Right lobe of liver (tissue), 6 donors: ENCODE measurements at regions not wholly inside any gene's neighbourhood (a gene's known extent, or its start where the extent isn't known, plus 50 kb on each side); places are given as distances from the start of the nearest gene placed in this dataset.

Source experiments
- ATAC-seq, 4 donors: fragments of 200-7000 bp; cut with Tn5 transposase; one replicate each; pipeline ENCODE4 v1.9.1; 2020; ENCODE audit warnings: mild to moderate bottlenecking in 4 of 4, moderate library complexity in 4 of 4
- DNase-seq, 3 donors: peaks; one replicate each; pipeline ENCODE4 v3.0.0-alpha.2; 2020
- H3K27ac ChIP-seq, 3 donors: fragments of 200-600 bp; one replicate each; pipeline ENCODE4 v1.8.0; 2022
- H3K27me3 ChIP-seq, 2 donors: fragments of 200-600 bp; one replicate each; pipeline ENCODE4 v1.8.0; 2022
- H3K36me3 ChIP-seq, 4 donors: fragments of 200-600 bp; sonication (generic) in 1 of 4; one replicate each; pipeline versions ENCODE4 v1.5.1 to v1.8.0; 2017 to 2022; ENCODE audit warnings: control low read depth in 1 of 4
- H3K4me1 ChIP-seq, 4 donors: fragments of 200-600 bp; sonication (generic) in 1 of 4; one replicate each; pipeline versions ENCODE4 v1.5.1 to v1.8.0; 2017 to 2022; ENCODE audit warnings: control low read depth in 1 of 4
- H3K4me3 ChIP-seq, 3 donors: fragments of 200-600 bp; one replicate each; pipeline ENCODE4 v1.8.0; 2022
- H3K9me3 ChIP-seq, 4 donors: fragments of 200-600 bp; sonication (generic) in 1 of 4; one replicate each; pipeline versions ENCODE4 v1.5.1 to v1.8.0; 2017 to 2022; ENCODE audit warnings: control low read depth in 1 of 4
- CTCF ChIP-seq, 4 donors: fragments of 200-600 bp in 3 of 4; fragments of 450-650 bp in 1 of 4; IDR thresholded peaks; one replicate each; pipeline versions ENCODE4 v1.5.1 to v1.8.0; 2016 to 2022; ENCODE audit warnings: antibody characterized with exemption in 4 of 4, mild to moderate bottlenecking in 2 of 4
- POLR2A ChIP-seq: fragments of 450-650 bp; IDR thresholded peaks from one replicate; pipeline ENCODE4 v1.6.1; 2017; ENCODE audit warnings: antibody characterized with exemption, mild to moderate bottlenecking
- WGBS: methylation state at CpG from one replicate; pipeline ENCODE4 v1.1.6; 2018; ENCODE audit warnings: low coverage, low lambda C conversion rate; ENCODE audit not compliant: insufficient coverage; ENCODE audit errors: missing lambda C conversion rate; 5-methylcytosine and 5-hydroxymethylcytosine counted together
- intact Hi-C, 2 donors: fragments of 100-400 bp; cut with DNase I; formaldehyde crosslinking; loops; one replicate each; pipeline versions ENCODE4 v1.11.2 to v1.14.1; 2022
- donor health status: DM: no; HTN: yes; CAD: no.
- donor health status: DM: no; HTN: no; CAD: no.
- donor health status: DM: no; HTN: no; CAD: no.
- donor health status: DM: no; HTN: yes; CAD: no.
- donor health status: DM: no; HTN: yes; CAD: no.

DNA sequence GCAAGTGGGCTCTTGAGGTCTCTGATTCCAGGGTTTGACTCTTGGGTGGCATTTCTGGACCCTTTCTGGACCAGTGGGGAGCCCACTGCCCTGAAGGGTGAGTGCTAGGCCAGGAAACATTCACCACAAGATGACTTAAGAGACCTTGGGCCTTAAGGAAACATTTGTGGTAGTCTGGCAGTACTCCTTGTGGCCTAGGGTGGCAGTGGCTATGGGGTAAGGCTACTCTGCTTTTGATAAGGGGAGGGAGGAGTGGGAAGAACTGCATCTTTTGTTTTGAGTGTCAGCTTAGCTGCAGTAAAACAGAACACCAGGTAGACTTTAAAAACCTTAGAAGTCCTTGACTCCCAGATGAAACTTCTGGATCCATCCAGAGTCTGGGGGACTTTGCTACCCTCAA, 529.3 kb upstream of the LRRC7 start:
- H3K4me3 ChIP-seq, result no peak overlapping the region
- no peak overlapping the region for H3K27ac ChIP-seq
- DNase-seq (no peak), ATAC-seq (no peak)
- H3K36me3 ChIP-seq, result no peaks in the 10 kb centered on the region
- intact Hi-C loops, result no loop called here
- H3K9me3 ChIP-seq, result no peaks in the 10 kb centered on the region
- TF ChIP-seq POLR2A (no peak), CTCF (IDR thresholded peaks at IDR 0.05) (no peak)
- H3K27me3 ChIP-seq, result no peaks in the 10 kb centered on the region
- H3K4me1 ChIP-seq, result no peaks in the 10 kb centered on the region

DNA sequence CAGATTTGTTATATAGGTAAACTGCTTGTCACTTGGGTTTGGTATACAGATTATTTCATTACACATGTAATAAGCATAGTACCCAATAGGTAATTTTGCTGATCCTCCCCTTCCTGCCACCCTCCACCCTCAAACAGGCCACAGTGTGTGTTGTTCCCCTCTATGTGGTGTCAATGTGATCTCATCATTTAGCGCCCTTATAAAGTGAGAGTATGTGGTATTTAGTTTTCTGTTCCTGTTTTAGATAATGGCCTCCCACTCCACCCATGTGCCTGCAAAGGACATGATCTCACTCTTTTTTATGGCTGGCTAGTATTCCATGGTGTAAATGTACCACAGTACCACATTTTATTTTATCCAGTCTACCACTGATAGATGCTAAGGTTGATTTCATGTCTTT, 522.1 kb upstream of the LRRC7 start:
- 67% methylated on average over 1 of the region's 1 CpG for WGBS

GRCh38 chr1:69055194-69055593, 512.5 kb upstream of the LRRC7 start:
- no peak for TF ChIP-seq POLR2A
- no peak for TF ChIP-seq CTCF (IDR thresholded peaks at IDR 0.05)
- intact Hi-C loops, result no loop called here
- no peak for ATAC-seq
- no peak for DNase-seq
- Histone ChIP-seq H3K9me3 (no peaks in the 10 kb centered on the region), H3K4me1 (no peaks in the 10 kb centered on the region), H3K4me3 (no peak overlapping the region), H3K27ac (no peak overlapping the region), H3K36me3 (no peaks in the 10 kb centered on the region), H3K27me3 (no peaks in the 10 kb centered on the region)
- WGBS, result 27% methylated on average over 2 of the region's 2 CpGs

More for the DNA sequence above, 522.1 kb upstream of the LRRC7 start:
- TF ChIP-seq POLR2A (no peak), CTCF (IDR thresholded peaks at IDR 0.05) (no peak)
- intact Hi-C loops, result no loop called here
- Histone ChIP-seq H3K36me3 (no peaks in the 10 kb centered on the region), H3K9me3 (no peaks in the 10 kb centered on the region), H3K27ac (no peak overlapping the region), H3K4me3 (no peak overlapping the region), H3K4me1 (no peaks in the 10 kb centered on the region), H3K27me3 (no peaks in the 10 kb centered on the region)
- ATAC-seq, result no peak
- DNase-seq, result no peak

- no peaks in the 10 kb centered on the region for H3K36me3 ChIP-seq
- ATAC-seq (no peak), DNase-seq (no peak)
- H3K4me1 ChIP-seq, result no peaks in the 10 kb centered on the region
- H3K27ac ChIP-seq, result no peak overlapping the region
- intact Hi-C loops, result no loop called here
- no peaks in the 10 kb centered on the region for H3K9me3 ChIP-seq
- H3K27me3 ChIP-seq, result no peaks in the 10 kb centered on the region
- 47% methylated on average over 3 of the region's 3 CpGs for WGBS
- no peak overlapping the region for H3K4me3 ChIP-seq
- TF ChIP-seq POLR2A (no peak), CTCF (IDR thresholded peaks at IDR 0.05) (no peak)
Measured at GRCh38 chr1:69058454-69058853, 509.3 kb upstream of the LRRC7 start.

- Histone ChIP-seq H3K4me1 (no peaks in the 10 kb centered on the region), H3K4me3 (no peak overlapping the region), H3K27ac (no peak overlapping the region), H3K36me3 (no peaks in the 10 kb centered on the region), H3K27me3 (no peaks in the 10 kb centered on the region), H3K9me3 (no peaks in the 10 kb centered on the region)
- TF ChIP-seq POLR2A (no peak), CTCF (IDR thresholded peaks at IDR 0.05) (no peak)
- intact Hi-C loops, result no loop called here
- 54% methylated on average over 7 of the region's 7 CpGs for WGBS
- DNase-seq (no peak), ATAC-seq (no peak)
Measured at GRCh38 chr1:69070660-69071373, 496.9 kb upstream of the LRRC7 start.
